ENCODE measurements at regions not wholly inside any gene's neighbourhood (a gene's known extent, or its start where the extent isn't known, plus 50 kb on each side); places are given as distances from the start of the nearest gene placed in this dataset.

GRCh38 chr16:65224994-65225393, 103.1 kb upstream of the CDH11 start:
- no peak for DNase-seq (ENCODE audit: low read depth in 2 of 2)

- no peak for DNase-seq (ENCODE audit: low read depth in 2 of 2)
These were observed 102.6 kb upstream of the CDH11 start for GRCh38 chr16:65224471-65224870.

GRCh38 chr16:65223335-65223734, 101.5 kb upstream of the CDH11 start:
- no peak for DNase-seq (ENCODE audit: low read depth in 2 of 2)

GRCh38 chr16:65222536-65222935, 100.7 kb upstream of the CDH11 start:
- no peak for DNase-seq (ENCODE audit: low read depth in 2 of 2)

GRCh38 chr16:65222049-65222448, 100.2 kb upstream of the CDH11 start:
- DNase-seq (ENCODE audit: low read depth in 2 of 2): no peak

- DNase-seq (ENCODE audit: low read depth in 2 of 2): no peak
These were observed 97.9 kb upstream of the CDH11 start for GRCh38 chr16:65219786-65220185.

GRCh38 chr16:65218348-65218747, 96.5 kb upstream of the CDH11 start:
- DNase-seq (ENCODE audit: low read depth in 2 of 2): no peak

- DNase-seq (ENCODE audit: low read depth in 2 of 2): no peak
These were observed 92.2 kb upstream of the CDH11 start for GRCh38 chr16:65213866-65214595.

GRCh38 chr16:65212791-65213190, 90.9 kb upstream of the CDH11 start:
- no peak for DNase-seq (ENCODE audit: low read depth in 2 of 2)

- DNase-seq (ENCODE audit: low read depth in 2 of 2): no peak
These were observed 90.4 kb upstream of the CDH11 start for GRCh38 chr16:65212240-65212639.

- no peak for DNase-seq (ENCODE audit: low read depth in 2 of 2)
These were observed 80.6 kb upstream of the CDH11 start for GRCh38 chr16:65202461-65202860.

- no peak for DNase-seq (ENCODE audit: low read depth in 2 of 2)
These were observed 79.6 kb upstream of the CDH11 start for GRCh38 chr16:65201511-65201910.

- no peak for DNase-seq (ENCODE audit: low read depth in 2 of 2)
These were observed 79.0 kb upstream of the CDH11 start for GRCh38 chr16:65200857-65201256.

GRCh38 chr16:65200156-65200773, 78.4 kb upstream of the CDH11 start:
- DNase-seq (ENCODE audit: low read depth in 2 of 2): no peak

- no peak for DNase-seq (ENCODE audit: low read depth in 2 of 2)
These were observed 74.7 kb upstream of the CDH11 start for GRCh38 chr16:65196420-65197075.

GRCh38 chr16:65195998-65196397, 74.1 kb upstream of the CDH11 start:
- no peak for DNase-seq (ENCODE audit: low read depth in 2 of 2)

- DNase-seq (ENCODE audit: low read depth in 2 of 2): no peak
These were observed 63.4 kb upstream of the CDH11 start for GRCh38 chr16:65185241-65185778.

GRCh38 chr16:65181071-65181561, 59.3 kb upstream of the CDH11 start:
- DNase-seq (ENCODE audit: low read depth in 2 of 2): no peak

- no peak for DNase-seq (ENCODE audit: low read depth in 2 of 2)
These were observed 56.3 kb upstream of the CDH11 start for GRCh38 chr16:65178151-65178550.

- DNase-seq (ENCODE audit: low read depth in 2 of 2): no peak
These were observed 54.7 kb upstream of the CDH11 start for GRCh38 chr16:65176603-65177002.

GRCh38 chr16:65172356-65172755, 50.5 kb upstream of the CDH11 start:
- DNase-seq (ENCODE audit: low read depth in 2 of 2): no peak

Measured in stimulated activated CD8-positive, alpha-beta memory T cell treated with anti-CD3 and anti-CD28 coated beads, Interleukin-15, amount 100 ng/mL, for 4 hours (primary cell).